Loucy (cell line): ENCODE measurements at regions not wholly inside any gene's neighbourhood (a gene's known extent, or its start where the extent isn't known, plus 50 kb on each side); places are given as distances from the start of the nearest gene placed in this dataset.
"Not testable (repeated sequence)": the region's sequence is repeated elsewhere in the genome, so short reads cannot be mapped to it uniquely, and the experiment has no call there.

Source experiments
- H2AFZ ChIP-seq: fragments of 200-600 bp; sonication (generic); 2 replicates; pipeline ENCODE4 v1.6.0; 2016; ENCODE audit warnings: antibody characterized with exemption, mild to moderate bottlenecking, low read length, moderate library complexity
- H3F3A ChIP-seq: fragments of 200-600 bp; 2 replicates; pipeline ENCODE4 v1.6.0; 2016; ENCODE audit warnings: antibody characterized with exemption, low read depth, mild to moderate bottlenecking
- H3K27me3 ChIP-seq: fragments of 200-600 bp; sonication (generic); 2 replicates; pipeline ENCODE4 v1.6.1; 2014; ENCODE audit warnings: low read length, mild to moderate bottlenecking; ENCODE audit not compliant: insufficient read depth, poor library complexity, severe bottlenecking
- H3K36me3 ChIP-seq: fragments of 200-600 bp; sonication (generic); 2 replicates; pipeline ENCODE4 v1.6.1; 2016; ENCODE audit warnings: low read length; ENCODE audit not compliant: insufficient read depth
- H3K4me1 ChIP-seq: fragments of 200-600 bp; sonication (generic); 2 replicates; pipeline ENCODE4 v1.5.1; 2014; ENCODE audit warnings: low read length, mild to moderate bottlenecking; ENCODE audit not compliant: insufficient read depth, poor library complexity, severe bottlenecking
- H3K4me2 ChIP-seq: fragments of 200-600 bp; sonication (generic); 2 replicates; pipeline ENCODE4 v1.6.0; 2014; ENCODE audit warnings: antibody characterized with exemption, low read length, low read depth, mild to moderate bottlenecking; ENCODE audit not compliant: poor library complexity, severe bottlenecking
- H3K4me3 ChIP-seq: fragments of 200-600 bp; sonication (generic); 2 replicates; pipeline ENCODE4 v1.5.1; 2014; ENCODE audit warnings: low read length, mild to moderate bottlenecking, mixed read lengths; ENCODE audit not compliant: poor library complexity, severe bottlenecking
- H3K79me2 ChIP-seq: fragments of 200-600 bp; sonication (generic); 2 replicates; pipeline ENCODE4 v1.6.1; 2014; ENCODE audit warnings: low read length; ENCODE audit not compliant: insufficient read depth
- H3K9ac ChIP-seq: fragments of 200-600 bp; sonication (generic); 2 replicates; pipeline ENCODE4 v1.6.0; 2014; ENCODE audit warnings: mild to moderate bottlenecking, low read depth, low read length, moderate library complexity; ENCODE audit not compliant: poor library complexity, severe bottlenecking
- H3K9me2 ChIP-seq: fragments of 200-600 bp; sonication (generic); replicated peaks from 2 replicates; pipeline ENCODE4 v1.6.1; 2016; ENCODE audit warnings: low read depth, low read length, mixed read lengths
- H3K9me3 ChIP-seq: fragments of 200-600 bp; sonication (generic); 2 replicates; pipeline ENCODE4 v1.6.1; 2014; ENCODE audit warnings: mild to moderate bottlenecking, antibody characterized with exemption, low read length, low read depth; ENCODE audit not compliant: insufficient read depth
- H4K20me1 ChIP-seq: fragments of 200-600 bp; sonication (generic); 2 replicates; pipeline ENCODE4 v1.6.0; 2014; ENCODE audit warnings: antibody characterized with exemption, low read length, mild to moderate bottlenecking; ENCODE audit not compliant: insufficient read depth, poor library complexity, severe bottlenecking
- CTCF ChIP-seq: fragments of 200-600 bp; sonication (generic); conservative IDR thresholded peaks from 2 replicates; pipeline ENCODE4 v1.5.1; 2014; ENCODE audit warnings: mild to moderate bottlenecking, antibody characterized with exemption, low read length
- EZH2phosphoT487 ChIP-seq: fragments of 200-600 bp; IDR thresholded peaks from 2 replicates; pipeline ENCODE4 v1.6.1; 2018; ENCODE audit warnings: antibody characterized with exemption, mild to moderate bottlenecking, moderate library complexity, borderline replicate concordance

- no peaks in the 10 kb centered on the region for H3K9me3 ChIP-seq
- H3K9me2 ChIP-seq = no peaks in the 10 kb centered on the region
- no peaks in the 10 kb centered on the region for H3F3A ChIP-seq
- no peaks in the 10 kb centered on the region for H3K36me3 ChIP-seq
- no peaks in the 10 kb centered on the region for H3K4me1 ChIP-seq
- no peak overlapping the region for H3K4me3 ChIP-seq
- TF ChIP-seq CTCF (no peak), EZH2phosphoT487 (no peak)
- H3K9ac ChIP-seq = no peak overlapping the region
- no peaks in the 10 kb centered on the region for H3K27me3 ChIP-seq
- no peak overlapping the region for H3K4me2 ChIP-seq
- H4K20me1 ChIP-seq = no peaks in the 10 kb centered on the region
- H2AFZ ChIP-seq = no peak overlapping the region
- H3K79me2 ChIP-seq = no peaks in the 10 kb centered on the region
Observed at GRCh38 chr16:17744921-17745572, 274.3 kb upstream of the XYLT1 start.

- Histone ChIP-seq H3K27me3 (no peaks in the 10 kb centered on the region), H3K79me2 (no peaks in the 10 kb centered on the region), H3K9me2 (no peaks in the 10 kb centered on the region), H3K4me3 (no peak overlapping the region), H3F3A (no peaks in the 10 kb centered on the region), H4K20me1 (no peaks in the 10 kb centered on the region), H2AFZ (no peak overlapping the region), H3K9ac (no peak overlapping the region), H3K9me3 (no peaks in the 10 kb centered on the region), H3K4me2 (no peak overlapping the region), H3K36me3 (no peaks in the 10 kb centered on the region), H3K4me1 (no peaks in the 10 kb centered on the region)
- no peak for TF ChIP-seq CTCF
- no peak for TF ChIP-seq EZH2phosphoT487
Observed at GRCh38 chr16:17743578-17743977, 272.8 kb upstream of the XYLT1 start.

GRCh38 chr16:17743158-17743557, 272.4 kb upstream of the XYLT1 start:
- Histone ChIP-seq H3K4me2 (no peak overlapping the region), H3K9ac (no peak overlapping the region), H2AFZ (no peak overlapping the region), H3F3A (no peaks in the 10 kb centered on the region), H4K20me1 (no peaks in the 10 kb centered on the region), H3K36me3 (no peaks in the 10 kb centered on the region), H3K79me2 (no peaks in the 10 kb centered on the region), H3K4me1 (no peaks in the 10 kb centered on the region), H3K4me3 (no peak overlapping the region), H3K9me3 (no peaks in the 10 kb centered on the region), H3K27me3 (no peaks in the 10 kb centered on the region), H3K9me2 (no peaks in the 10 kb centered on the region)
- TF ChIP-seq EZH2phosphoT487 = no peak
- TF ChIP-seq CTCF = no peak

- not testable (repeated sequence) for H3K4me1 ChIP-seq, H2AFZ ChIP-seq, H4K20me1 ChIP-seq, H3K4me2 ChIP-seq, H3F3A ChIP-seq, H3K9me3 ChIP-seq, H3K9me2 ChIP-seq, H3K27me3 ChIP-seq, H3K4me3 ChIP-seq, H3K36me3 ChIP-seq, H3K79me2 ChIP-seq, H3K9ac ChIP-seq
Observed at GRCh38 chr16:17735099-17735498, 264.3 kb upstream of the XYLT1 start.
